ENCODE measurements at regions not wholly inside any gene's neighbourhood (a gene's known extent, or its start where the extent isn't known, plus 50 kb on each side); places are given as distances from the start of the nearest gene placed in this dataset.

GRCh38 chr18:2368102-2368501 is 203.2 kb downstream of the METTL4 start:
- intact Hi-C loops (cut with DNase I; ENCODE audit: low total_unique reads) = no loop called here

GRCh38 chr18:2376707-2377106 is 194.6 kb downstream of the METTL4 start:
- H3K27ac ChIP-seq = no peak overlapping the region
- H3K4me1 ChIP-seq = no peaks in the 10 kb centered on the region
- no peaks in the 10 kb centered on the region for H3K27me3 ChIP-seq
- intact Hi-C loops (cut with DNase I; ENCODE audit: low total_unique reads) = no loop called here
- TF ChIP-seq POLR2AphosphoS5 (IDR thresholded peaks at IDR 0.05) (no peak), EP300 (IDR thresholded peaks at IDR 0.05) (no peak), POLR2A (IDR thresholded peaks at IDR 0.05) (no peak)
- TF ChIP-seq, protein P1, sequence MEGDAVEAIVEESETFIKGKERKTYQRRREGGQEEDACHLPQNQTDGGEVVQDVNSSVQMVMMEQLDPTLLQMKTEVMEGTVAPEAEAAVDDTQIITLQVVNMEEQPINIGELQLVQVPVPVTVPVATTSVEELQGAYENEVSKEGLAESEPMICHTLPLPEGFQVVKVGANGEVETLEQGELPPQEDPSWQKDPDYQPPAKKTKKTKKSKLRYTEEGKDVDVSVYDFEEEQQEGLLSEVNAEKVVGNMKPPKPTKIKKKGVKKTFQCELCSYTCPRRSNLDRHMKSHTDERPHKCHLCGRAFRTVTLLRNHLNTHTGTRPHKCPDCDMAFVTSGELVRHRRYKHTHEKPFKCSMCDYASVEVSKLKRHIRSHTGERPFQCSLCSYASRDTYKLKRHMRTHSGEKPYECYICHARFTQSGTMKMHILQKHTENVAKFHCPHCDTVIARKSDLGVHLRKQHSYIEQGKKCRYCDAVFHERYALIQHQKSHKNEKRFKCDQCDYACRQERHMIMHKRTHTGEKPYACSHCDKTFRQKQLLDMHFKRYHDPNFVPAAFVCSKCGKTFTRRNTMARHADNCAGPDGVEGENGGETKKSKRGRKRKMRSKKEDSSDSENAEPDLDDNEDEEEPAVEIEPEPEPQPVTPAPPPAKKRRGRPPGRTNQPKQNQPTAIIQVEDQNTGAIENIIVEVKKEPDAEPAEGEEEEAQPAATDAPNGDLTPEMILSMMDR (IDR thresholded peaks at IDR 0.05) = no peak
- no peak overlapping the region for H3K4me3 ChIP-seq
- H3K9me3 ChIP-seq = no peaks in the 10 kb centered on the region
- no peak for DNase-seq
- WGBS, 5 donors = 64 to 92% (median 79%) methylated on average over 2 of the region's 2 CpGs
- H3K36me3 ChIP-seq = no peaks in the 10 kb centered on the region

More at GRCh38 chr18:2368102-2368501, 203.2 kb downstream of the METTL4 start:
- H3K9me3 ChIP-seq = no peaks in the 10 kb centered on the region
- no peak for DNase-seq
- TF ChIP-seq EP300 (IDR thresholded peaks at IDR 0.05) = no peak
- no peak for TF ChIP-seq POLR2A (IDR thresholded peaks at IDR 0.05)
- TF ChIP-seq, protein P1 (IDR thresholded peaks at IDR 0.05) = no peak
- no peak for TF ChIP-seq POLR2AphosphoS5 (IDR thresholded peaks at IDR 0.05)
- no peaks in the 10 kb centered on the region for H3K36me3 ChIP-seq
- 79 to 86% (median 83%) methylated on average over 3 of the region's 3 CpGs for WGBS, 5 donors
- no peaks in the 10 kb centered on the region for H3K27me3 ChIP-seq
- H3K27ac ChIP-seq = no peak overlapping the region
- H3K4me3 ChIP-seq = no peak overlapping the region
- no peaks in the 10 kb centered on the region for H3K4me1 ChIP-seq

- TF ChIP-seq EP300 (IDR thresholded peaks at IDR 0.05) (no peak), POLR2A (IDR thresholded peaks at IDR 0.05) (no peak), POLR2AphosphoS5 (IDR thresholded peaks at IDR 0.05) (no peak)
- TF ChIP-seq, protein P1 (IDR thresholded peaks at IDR 0.05) = no peak
- no peak overlapping the region for H3K4me3 ChIP-seq
- no peak for DNase-seq
- no peaks in the 10 kb centered on the region for H3K9me3 ChIP-seq
- WGBS, 5 donors = 80 to 89% (median 83%) methylated on average over 2 of the region's 2 CpGs
- intact Hi-C loops (cut with DNase I; ENCODE audit: low total_unique reads) = no loop called here
- H3K27me3 ChIP-seq = no peaks in the 10 kb centered on the region
- no peaks in the 10 kb centered on the region for H3K36me3 ChIP-seq
- H3K4me1 ChIP-seq = no peaks in the 10 kb centered on the region
- H3K27ac ChIP-seq = no peak overlapping the region
Observed at GRCh38 chr18:2380101-2380500, 191.2 kb downstream of the METTL4 start.

GRCh38 chr18:2381539-2381938 is 189.8 kb downstream of the METTL4 start:
- peaks cover 0 to 2% (median under 1%) of the 10 kb centered on the region in 4 donors for H3K9me3 ChIP-seq
- H3K4me3 ChIP-seq = no peak overlapping the region

More at GRCh38 chr18:2381539-2381938, 189.8 kb downstream of the METTL4 start:
- 86 to 93% (median 89%) methylated on average over 2 of the region's 2 CpGs for WGBS, 5 donors
- Histone ChIP-seq H3K27me3 (no peaks in the 10 kb centered on the region), H3K4me1 (no peaks in the 10 kb centered on the region), H3K27ac (no peak overlapping the region), H3K36me3 (no peaks in the 10 kb centered on the region)
- no peak for DNase-seq
- intact Hi-C loops (cut with DNase I; ENCODE audit: low total_unique reads) = no loop called here
- TF ChIP-seq, protein P1 (IDR thresholded peaks at IDR 0.05) = no peak
- TF ChIP-seq POLR2AphosphoS5 (IDR thresholded peaks at IDR 0.05) (no peak), EP300 (IDR thresholded peaks at IDR 0.05) (no peak), POLR2A (IDR thresholded peaks at IDR 0.05) (no peak)

Data from stomach (tissue), 8 donors.